Thyroid gland (tissue), 4 donors: ENCODE measurements at regions not wholly inside any gene's neighbourhood (a gene's known extent, or its start where the extent isn't known, plus 50 kb on each side); places are given as distances from the start of the nearest gene placed in this dataset.

Source experiments
- POLR2A ChIP-seq, 2 donors: fragments of 450-650 bp; IDR thresholded peaks; one replicate each; pipeline ENCODE4 v1.6.1; 2017; ENCODE audit warnings: antibody characterized with exemption in 2 of 2, mild to moderate bottlenecking in 2 of 2, moderate library complexity in 1 of 2
- TF ChIP-seq, protein P1 (sequence below), 6 experiments: fragments of 200-600 bp in 3 of 6; fragments of 450-650 bp in 3 of 6; sonication (generic) in 3 of 6; IDR thresholded peaks; one replicate each; pipeline ENCODE4 v1.5.1; 2016 to 2019; ENCODE audit warnings: antibody characterized with exemption in 6 of 6, mild to moderate bottlenecking in 2 of 6, inconsistent platforms in 1 of 6, moderate library complexity in 1 of 6

DNA sequence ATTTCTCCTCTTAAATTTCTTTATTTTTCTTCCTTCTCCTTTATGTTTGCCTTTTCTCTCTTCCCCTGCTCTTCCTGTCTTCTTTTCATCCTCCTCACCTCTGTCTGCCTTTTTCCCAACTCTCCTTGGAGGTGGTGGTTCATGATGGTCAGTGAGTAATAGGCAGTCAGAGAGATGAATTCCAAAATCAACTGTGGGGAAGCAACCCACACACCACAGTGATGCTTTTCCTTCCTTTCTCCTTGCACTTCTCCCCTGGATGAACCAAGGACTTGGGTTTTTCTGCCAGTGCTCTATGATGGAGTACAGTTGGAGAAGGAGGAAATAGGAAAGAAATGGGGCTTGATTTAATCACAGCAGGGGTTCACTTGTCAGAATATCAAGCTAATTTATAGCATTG lies 153.8 kb downstream of the DCK start:
- no peak for TF ChIP-seq POLR2A (IDR thresholded peaks at IDR 0.05)
- TF ChIP-seq, protein P1, sequence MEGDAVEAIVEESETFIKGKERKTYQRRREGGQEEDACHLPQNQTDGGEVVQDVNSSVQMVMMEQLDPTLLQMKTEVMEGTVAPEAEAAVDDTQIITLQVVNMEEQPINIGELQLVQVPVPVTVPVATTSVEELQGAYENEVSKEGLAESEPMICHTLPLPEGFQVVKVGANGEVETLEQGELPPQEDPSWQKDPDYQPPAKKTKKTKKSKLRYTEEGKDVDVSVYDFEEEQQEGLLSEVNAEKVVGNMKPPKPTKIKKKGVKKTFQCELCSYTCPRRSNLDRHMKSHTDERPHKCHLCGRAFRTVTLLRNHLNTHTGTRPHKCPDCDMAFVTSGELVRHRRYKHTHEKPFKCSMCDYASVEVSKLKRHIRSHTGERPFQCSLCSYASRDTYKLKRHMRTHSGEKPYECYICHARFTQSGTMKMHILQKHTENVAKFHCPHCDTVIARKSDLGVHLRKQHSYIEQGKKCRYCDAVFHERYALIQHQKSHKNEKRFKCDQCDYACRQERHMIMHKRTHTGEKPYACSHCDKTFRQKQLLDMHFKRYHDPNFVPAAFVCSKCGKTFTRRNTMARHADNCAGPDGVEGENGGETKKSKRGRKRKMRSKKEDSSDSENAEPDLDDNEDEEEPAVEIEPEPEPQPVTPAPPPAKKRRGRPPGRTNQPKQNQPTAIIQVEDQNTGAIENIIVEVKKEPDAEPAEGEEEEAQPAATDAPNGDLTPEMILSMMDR (IDR thresholded peaks at IDR 0.05): no peak
